Endothelial cell of umbilical vein (primary cell): ENCODE measurements at regions not wholly inside any gene's neighbourhood (a gene's known extent, or its start where the extent isn't known, plus 50 kb on each side); places are given as distances from the start of the nearest gene placed in this dataset.

Experiments used
- BruUV-seq: library from RNA; stranded (reverse); fragments of 400-500 nt; replicated peaks from 2 replicates; lab custom pipeline; 2021; lab: Mats Ljungman, UMichigan
- CTCF ChIA-PET: fragments of 300-600, 350-600 bp; sonication (Branson Sonifier 250); formaldehyde crosslinking; loops from one replicate; lab custom pipeline; 2021; ENCODE audit warnings: antibody characterized with exemption, inconsistent platforms; lab: Charles Lee
- POLR2A ChIA-PET: fragments of 300-600, 350-600 bp; sonication (Branson Sonifier 250); formaldehyde crosslinking; loops from one replicate; lab custom pipeline; 2021; ENCODE audit warnings: antibody characterized with exemption, inconsistent platforms; lab: Charles Lee
- DNase-seq: peaks from one replicate; pipeline ENCODE4 v3.0.0-alpha.2; 2011; ENCODE audit warnings: low read depth, low spot score
- FAIRE-seq: peaks from 2 replicates; lab custom pipeline; 2011; peaks lifted over from hg19 to GRCh38; lab: Jason Lieb, UNC
- H2AFZ ChIP-seq: 2 replicates; pipeline ENCODE4 v1.6.0; 2012; ENCODE audit warnings: low read depth, low read length, control low read depth, inconsistent platforms
- H3K27ac ChIP-seq: 2 replicates; pipeline ENCODE4 v1.5.1; 2011; ENCODE audit warnings: low read depth, mild to moderate bottlenecking, control low read depth, low read length, moderate library complexity; ENCODE audit not compliant: insufficient read depth
- H3K27me3 ChIP-seq, 2 experiments: 2 replicates each; pipeline versions ENCODE4 v1.6.0 to v1.6.1; 2011; ENCODE audit warnings: low read length in 2 of 2, mixed read lengths in 1 of 2; ENCODE audit not compliant: control insufficient read depth in 2 of 2, insufficient read depth in 2 of 2
- H3K36me3 ChIP-seq, 2 experiments: 2 replicates in 1 of 2; 3 replicates in 1 of 2; pipeline ENCODE4 v1.5.1; 2011; ENCODE audit warnings: low read length in 2 of 2, mild to moderate bottlenecking in 1 of 2, moderate library complexity in 1 of 2; ENCODE audit not compliant: control insufficient read depth in 2 of 2, insufficient read depth in 2 of 2; ENCODE audit errors: extremely low read depth in 1 of 2
- H3K4me1 ChIP-seq: 3 replicates; pipeline ENCODE4 v1.5.1; 2011; ENCODE audit warnings: mild to moderate bottlenecking, low read length; ENCODE audit not compliant: control insufficient read depth, insufficient read depth; ENCODE audit errors: extremely low read depth
- H3K4me2 ChIP-seq: 2 replicates; pipeline ENCODE4 v1.6.1; 2011; ENCODE audit warnings: low read length, control low read depth, mixed read lengths; ENCODE audit not compliant: insufficient read depth
- H3K4me3 ChIP-seq, 3 experiments: fragments of 200-600 bp in 1 of 3; sonication (generic), shearing (Covaris generic) in 1 of 3; replicated peaks in 1 of 3; 2 replicates each; pipeline ENCODE4 v1.5.1; 2011 to 2016; ENCODE audit warnings: control low read depth in 3 of 3, low read length in 3 of 3, mild to moderate bottlenecking in 2 of 3, inconsistent platforms in 1 of 3, low read depth in 1 of 3, moderate library complexity in 1 of 3; ENCODE audit not compliant: insufficient read depth in 1 of 3
- H3K79me2 ChIP-seq: 2 replicates; pipeline ENCODE4 v1.6.0; 2012; ENCODE audit warnings: low read length, inconsistent platforms; ENCODE audit not compliant: control insufficient read depth, insufficient read depth
- H3K9ac ChIP-seq: replicated peaks from 2 replicates; pipeline ENCODE3; 2011; ENCODE audit warnings: low read length, control low read depth; ENCODE audit not compliant: insufficient read depth; ENCODE audit errors: extremely low read depth
- H3K9me1 ChIP-seq: replicated peaks from 3 replicates; pipeline ENCODE4 v1.6.0; 2011; ENCODE audit warnings: mild to moderate bottlenecking, low read length; ENCODE audit not compliant: control insufficient read depth, insufficient read depth; ENCODE audit errors: extremely low read depth
- H3K9me3 ChIP-seq: replicated peaks from 2 replicates; pipeline ENCODE4 v1.5.1; 2012; ENCODE audit warnings: low read length, inconsistent platforms; ENCODE audit not compliant: control insufficient read depth, insufficient read depth
- H4K20me1 ChIP-seq: replicated peaks from 2 replicates; pipeline ENCODE3; 2011; ENCODE audit warnings: mild to moderate bottlenecking, low read length; ENCODE audit not compliant: control insufficient read depth, insufficient read depth; ENCODE audit errors: extremely low read depth
- CTCF ChIP-seq, 2 donors: IDR thresholded peaks; 1 replicate in 1 of 2; 2 replicates in 1 of 2; pipeline ENCODE4 v1.5.1; 2011; ENCODE audit warnings: low read length in 2 of 2, mild to moderate bottlenecking in 2 of 2, moderate library complexity in 2 of 2, control low read depth in 1 of 2, inconsistent platforms in 1 of 2, low read depth in 1 of 2; ENCODE audit not compliant: insufficient read depth in 1 of 2; ENCODE audit errors: extremely low read depth in 1 of 2
- EZH2 ChIP-seq: IDR thresholded peaks from 2 replicates; pipeline ENCODE4 v1.6.1; 2012; ENCODE audit warnings: borderline replicate concordance, low read depth, mild to moderate bottlenecking, moderate library complexity, low read length, inconsistent platforms; ENCODE audit not compliant: severe bottlenecking
- FOS ChIP-seq: IDR thresholded peaks from 2 replicates; pipeline ENCODE4 v1.6.1; 2011; ENCODE audit warnings: mild to moderate bottlenecking, low read length, moderate library complexity, borderline replicate concordance; ENCODE audit not compliant: insufficient read depth
- GATA2 ChIP-seq: IDR thresholded peaks from 2 replicates; pipeline ENCODE4 v1.7.0; 2011; ENCODE audit warnings: low read depth, mild to moderate bottlenecking, moderate library complexity, mixed read lengths, low read length; ENCODE audit not compliant: insufficient read length, insufficient read depth
- JUN ChIP-seq: IDR thresholded peaks from 2 replicates; pipeline ENCODE4 v1.6.1; 2011; ENCODE audit warnings: borderline replicate concordance, low read depth; ENCODE audit not compliant: insufficient read length, insufficient read depth
- MAX ChIP-seq: IDR thresholded peaks from 2 replicates; pipeline ENCODE4 v1.6.1; 2011; ENCODE audit not compliant: insufficient read depth, insufficient read length
- MYC ChIP-seq: IDR thresholded peaks from one replicate; pipeline ENCODE4 v1.6.1; 2011; ENCODE audit warnings: mild to moderate bottlenecking, low read depth, low read length
- POLR2A ChIP-seq: IDR thresholded peaks from 2 replicates; pipeline ENCODE4 v1.6.1; 2012; ENCODE audit warnings: low read depth, mild to moderate bottlenecking, control low read depth, low read length
- POLR2AphosphoS5 ChIP-seq: IDR thresholded peaks from 2 replicates; pipeline ENCODE4 v1.6.1; 2012; ENCODE audit warnings: low read depth, mild to moderate bottlenecking, control low read depth, low read length, moderate library complexity; ENCODE audit not compliant: insufficient read depth
- dilution Hi-C: fragments of 300-500 bp; cut with MboI; formaldehyde crosslinking; loops from one replicate; pipeline ENCODE4 v1.15.0; 2019; ENCODE audit warnings: low sequenced_read_pairs; ENCODE audit not compliant: extremely low pct_ligation_motif_present
- intact Hi-C: fragments of 100-400 bp; cut with micrococcal nuclease; formaldehyde crosslinking; loops from one replicate; pipeline ENCODE4 v1.10.0; 2022

- Histone ChIP-seq H4K20me1 (no peaks in the 10 kb centered on the region), H3K36me3 (no peaks in the 10 kb centered on the region), H3K9me1 (no peaks in the 10 kb centered on the region), H3K9me3 (no peaks in the 10 kb centered on the region), H2AFZ (no peak overlapping the region), H3K79me2 (no peaks in the 10 kb centered on the region), H3K4me1 (no peaks in the 10 kb centered on the region), H3K4me3 (no peak overlapping the region), H3K27me3 (peaks cover 2 to 8% of the 10 kb centered on the region in 2 experiments), H3K4me2 (no peak overlapping the region), H3K27ac (no peak overlapping the region), H3K9ac (no peak overlapping the region)
- FAIRE-seq (no peak), DNase-seq (no peak)
- no peak for TF ChIP-seq POLR2AphosphoS5
- TF ChIP-seq MAX, result no peak
- TF ChIP-seq FOS, result no peak
- TF ChIP-seq CTCF (IDR thresholded peaks at IDR 0.05; ENCODE audit: extremely low read depth in 1 of 2, insufficient read depth in 1 of 2, low read depth in 1 of 2, low read length in 2 of 2), result no peak
- dilution Hi-C loops, result no loop called here
- POLR2A ChIA-PET, result no interaction called here
- CTCF ChIA-PET, result no interaction called here
- intact Hi-C loops, result no loop called here
- BruUV-seq, result no TSS peak
These were observed 133.4 kb upstream of the SHB start for GRCh38 chr9:38202336-38202938.

GRCh38 chr9:38201844-38202243 is 132.8 kb upstream of the SHB start:
- no peak overlapping the region for H3K4me3 ChIP-seq
- H3K27ac ChIP-seq, result no peak overlapping the region
- no peak overlapping the region for H2AFZ ChIP-seq
- POLR2A ChIA-PET, result no interaction called here
- peaks cover 2 to 8% of the 10 kb centered on the region in 2 experiments for H3K27me3 ChIP-seq
- no peaks in the 10 kb centered on the region for H3K4me1 ChIP-seq
- no peaks in the 10 kb centered on the region for H3K9me1 ChIP-seq
- intact Hi-C loops (no loop called here), dilution Hi-C loops (no loop called here)
- DNase-seq (no peak), FAIRE-seq (no peak)
- no TSS peak for BruUV-seq
- CTCF ChIA-PET, result no interaction called here
- H3K9me3 ChIP-seq, result no peaks in the 10 kb centered on the region
- H3K9ac ChIP-seq, result no peak overlapping the region
- TF ChIP-seq FOS (no peak), EZH2 (no peak), MYC (no peak), POLR2A (no peak), GATA2 (no peak), MAX (no peak), POLR2AphosphoS5 (no peak), JUN (no peak), CTCF (IDR thresholded peaks at IDR 0.05; ENCODE audit: extremely low read depth in 1 of 2, insufficient read depth in 1 of 2, low read depth in 1 of 2, low read length in 2 of 2) (no peak)
- no peaks in the 10 kb centered on the region for H3K36me3 ChIP-seq
- no peak overlapping the region for H3K4me2 ChIP-seq
- no peaks in the 10 kb centered on the region for H4K20me1 ChIP-seq
- H3K79me2 ChIP-seq, result no peaks in the 10 kb centered on the region
